ENCODE measurements at regions not wholly inside any gene's neighbourhood (a gene's known extent, or its start where the extent isn't known, plus 50 kb on each side); places are given as distances from the start of the nearest gene placed in this dataset.

- H3K9me3 ChIP-seq, result no peaks in the 10 kb centered on the region
- peak; percentile 34 for DNase-seq (ENCODE audit: low spot score)
- intact Hi-C loops (cut with DNase I), result no loop called here
- H3K4me1 ChIP-seq (replicated peaks), result peaks cover 8% of the 10 kb centered on the region
- 20% methylated on average over 2 of the region's 2 CpGs for WGBS
- no peaks in the 10 kb centered on the region for H3K27me3 ChIP-seq (replicated peaks; ENCODE audit: insufficient read depth)
- H3K27ac ChIP-seq, result no peak overlapping the region
- no peaks in the 10 kb centered on the region for H3K36me3 ChIP-seq
- TF ChIP-seq POLR2A (IDR thresholded peaks at IDR 0.05) (no peak), POLR2AphosphoS5 (IDR thresholded peaks at IDR 0.05) (peak; percentile 15), CTCF (IDR thresholded peaks at IDR 0.05) (no peak)
- no peak overlapping the region for H3K4me3 ChIP-seq
These were observed 132.7 kb upstream of the KL start for GRCh38 chr13:32883474-32883873.

GRCh38 chr13:32887617-32888016, 128.6 kb upstream of the KL start:
- no peaks in the 10 kb centered on the region for H3K4me1 ChIP-seq (replicated peaks)
- no peaks in the 10 kb centered on the region for H3K27me3 ChIP-seq (replicated peaks; ENCODE audit: insufficient read depth)
- intact Hi-C loops (cut with DNase I), result no loop called here
- no peaks in the 10 kb centered on the region for H3K9me3 ChIP-seq
- DNase-seq (ENCODE audit: low spot score), result no peak
- no peak overlapping the region for H3K4me3 ChIP-seq
- no peaks in the 10 kb centered on the region for H3K36me3 ChIP-seq
- no peak overlapping the region for H3K27ac ChIP-seq
- TF ChIP-seq POLR2A (IDR thresholded peaks at IDR 0.05) (no peak), CTCF (IDR thresholded peaks at IDR 0.05) (no peak), POLR2AphosphoS5 (IDR thresholded peaks at IDR 0.05) (no peak)
- WGBS, result 100% methylated on average over 3 of the region's 3 CpGs

- 85% methylated on average over 6 of the region's 6 CpGs for WGBS
- H3K27me3 ChIP-seq (replicated peaks; ENCODE audit: insufficient read depth), result no peaks in the 10 kb centered on the region
- no peak for DNase-seq (ENCODE audit: low spot score)
- H3K9me3 ChIP-seq, result no peaks in the 10 kb centered on the region
- no peak overlapping the region for H3K27ac ChIP-seq
- TF ChIP-seq POLR2A (IDR thresholded peaks at IDR 0.05) (no peak), POLR2AphosphoS5 (IDR thresholded peaks at IDR 0.05) (no peak), CTCF (IDR thresholded peaks at IDR 0.05) (no peak)
- H3K4me1 ChIP-seq (replicated peaks), result no peaks in the 10 kb centered on the region
- H3K36me3 ChIP-seq, result no peaks in the 10 kb centered on the region
- no peak overlapping the region for H3K4me3 ChIP-seq
- intact Hi-C loops (cut with DNase I), result no loop called here
These were observed 126.1 kb upstream of the KL start for GRCh38 chr13:32889986-32890565.

- Histone ChIP-seq H3K27me3 (replicated peaks; ENCODE audit: insufficient read depth) (no peaks in the 10 kb centered on the region), H3K27ac (no peak overlapping the region), H3K4me1 (replicated peaks) (no peaks in the 10 kb centered on the region), H3K9me3 (no peaks in the 10 kb centered on the region), H3K36me3 (no peaks in the 10 kb centered on the region), H3K4me3 (no peak overlapping the region)
- TF ChIP-seq POLR2A (IDR thresholded peaks at IDR 0.05) (no peak), POLR2AphosphoS5 (IDR thresholded peaks at IDR 0.05) (no peak), CTCF (IDR thresholded peaks at IDR 0.05) (no peak)
- 83% methylated on average over 6 of the region's 6 CpGs for WGBS
- intact Hi-C loops (cut with DNase I), result no loop called here
- no peak for DNase-seq (ENCODE audit: low spot score)
These were observed 123.0 kb upstream of the KL start for GRCh38 chr13:32893176-32893575.

- Histone ChIP-seq H3K4me3 (no peak overlapping the region), H3K4me1 (replicated peaks) (no peaks in the 10 kb centered on the region), H3K36me3 (no peaks in the 10 kb centered on the region), H3K27ac (no peak overlapping the region), H3K9me3 (no peaks in the 10 kb centered on the region), H3K27me3 (replicated peaks; ENCODE audit: insufficient read depth) (no peaks in the 10 kb centered on the region)
- WGBS, result 85% methylated on average over 2 of the region's 2 CpGs
- no peak for TF ChIP-seq POLR2AphosphoS5 (IDR thresholded peaks at IDR 0.05)
- TF ChIP-seq POLR2A (IDR thresholded peaks at IDR 0.05), result no peak
- no peak for TF ChIP-seq CTCF (IDR thresholded peaks at IDR 0.05)
- intact Hi-C loops (cut with DNase I), result no loop called here
- DNase-seq (ENCODE audit: low spot score), result no peak
These were observed 121.6 kb upstream of the KL start for GRCh38 chr13:32894589-32895001.

Measured in prostate gland (tissue), 2 donors.